HEK293 (cell line): ENCODE measurements at regions not wholly inside any gene's neighbourhood (a gene's known extent, or its start where the extent isn't known, plus 50 kb on each side); places are given as distances from the start of the nearest gene placed in this dataset.

ENCODE experiments used
- CTCF ChIA-PET: fragments of 350-600 bp; formaldehyde crosslinking; extraction: SDS; loops from one replicate; lab custom pipeline; 2021; ENCODE audit warnings: antibody characterized with exemption; lab: Yijun Ruan, JAX
- POLR2A ChIA-PET: fragments of 300-600 bp; formaldehyde crosslinking; extraction: SDS; loops from one replicate; lab custom pipeline; 2020; ENCODE audit warnings: antibody characterized with exemption, inconsistent platforms; lab: Yijun Ruan, JAX
- H3K27ac ChIP-seq: fragments of 200-500 bp; sonication (Bioruptor generic); 2 replicates; pipeline ENCODE4 v1.5.1; 2014; ENCODE audit warnings: low read depth, low read length, control low read depth, inconsistent platforms; ENCODE audit errors: extremely low read depth
- H3K36me3 ChIP-seq, 2 experiments: fragments of 200-500 bp in 1 of 2; sonication (Bioruptor generic) in 1 of 2; 1 replicate in 1 of 2; 2 replicates in 1 of 2; pipeline ENCODE4 v1.5.1; 2014 to 2017; ENCODE audit warnings: inconsistent platforms in 2 of 2, low read length in 2 of 2; ENCODE audit not compliant: control insufficient read depth in 2 of 2, insufficient read depth in 1 of 2
- H3K4me1 ChIP-seq: fragments of 200-500 bp; sonication (Bioruptor generic); 2 replicates; pipeline ENCODE4 v1.5.1; 2014; ENCODE audit warnings: mild to moderate bottlenecking, low read length, inconsistent platforms; ENCODE audit not compliant: control insufficient read depth, insufficient read depth
- H3K4me3 ChIP-seq: 2 replicates; pipeline ENCODE4 v1.5.1; 2011; ENCODE audit warnings: low read depth, mild to moderate bottlenecking, control low read depth, low read length, moderate library complexity
- H3K9me3 ChIP-seq: fragments of 200-500 bp; sonication (Bioruptor generic); 2 replicates; pipeline ENCODE4 v1.5.1; 2014; ENCODE audit warnings: low read depth, low read length, inconsistent platforms; ENCODE audit not compliant: control insufficient read depth, insufficient read depth
- KLF9 ChIP-seq: fragments of 450-650 bp; formaldehyde crosslinking; IDR thresholded peaks from 2 replicates; pipeline ENCODE4 v1.5.1; 2016; ENCODE audit warnings: missing biosample characterization, missing genetic modification characterization, low read depth
- OVOL3 ChIP-seq: fragments of 450-650 bp; formaldehyde crosslinking; IDR thresholded peaks from 2 replicates; pipeline ENCODE4 v1.5.1; 2016; ENCODE audit warnings: missing biosample characterization, missing genetic modification characterization
- TRIM28 ChIP-seq: IDR thresholded peaks from 2 replicates; pipeline ENCODE4 v1.6.1; 2011; ENCODE audit warnings: low read length, control low read depth, borderline replicate concordance
- TSHZ1 ChIP-seq: fragments of 450-650 bp; formaldehyde crosslinking; IDR thresholded peaks from 2 replicates; pipeline ENCODE4 v1.5.1; 2016; ENCODE audit warnings: missing biosample characterization, missing genetic modification characterization, borderline replicate concordance
- YY1 ChIP-seq: fragments of 450-650 bp; formaldehyde crosslinking; IDR thresholded peaks from 2 replicates; pipeline ENCODE4 v1.5.1; 2018; ENCODE audit warnings: missing biosample characterization, missing genetic modification characterization
- ZBTB17 ChIP-seq: fragments of 450-650 bp; formaldehyde crosslinking; IDR thresholded peaks from 2 replicates; pipeline ENCODE4 v1.5.1; 2016; ENCODE audit warnings: missing biosample characterization, missing genetic modification characterization
- ZBTB44 ChIP-seq: fragments of 450-650 bp; IDR thresholded peaks from 2 replicates; pipeline ENCODE4 v1.5.1; 2018; ENCODE audit warnings: missing biosample characterization, mild to moderate bottlenecking, missing genetic modification characterization
- ZNF2 ChIP-seq: fragments of 450-650 bp; formaldehyde crosslinking; IDR thresholded peaks from 2 replicates; pipeline ENCODE4 v1.5.1; 2016; ENCODE audit warnings: missing biosample characterization, missing genetic modification characterization
- ZNF501 ChIP-seq: fragments of 450-650 bp; formaldehyde crosslinking; IDR thresholded peaks from 2 replicates; pipeline ENCODE4 v1.5.1; 2016; ENCODE audit warnings: missing biosample characterization, missing genetic modification characterization
- ZNF623 ChIP-seq: fragments of 450-650 bp; formaldehyde crosslinking; IDR thresholded peaks from 2 replicates; pipeline ENCODE4 v1.5.1; 2016; ENCODE audit warnings: missing biosample characterization, missing genetic modification characterization
- ZNF629 ChIP-seq: fragments of 450-650 bp; formaldehyde crosslinking; IDR thresholded peaks from 2 replicates; pipeline ENCODE4 v1.5.1; 2017; ENCODE audit warnings: missing biosample characterization, missing genetic modification characterization
- ZNF654 ChIP-seq: fragments of 450-650 bp; formaldehyde crosslinking; IDR thresholded peaks from 2 replicates; pipeline ENCODE4 v1.5.1; 2016; ENCODE audit warnings: low read depth, missing biosample characterization, missing genetic modification characterization
- ZNF660 ChIP-seq: fragments of 450-650 bp; IDR thresholded peaks from 2 replicates; pipeline ENCODE4 v1.5.1; 2018; ENCODE audit warnings: missing biosample characterization, mild to moderate bottlenecking, missing genetic modification characterization
- ZNF701 ChIP-seq: fragments of 450-650 bp; formaldehyde crosslinking; IDR thresholded peaks from 2 replicates; pipeline ENCODE4 v1.5.1; 2016; ENCODE audit warnings: missing biosample characterization, missing genetic modification characterization
- ZSCAN30 ChIP-seq: fragments of 450-650 bp; IDR thresholded peaks from 2 replicates; pipeline ENCODE4 v1.5.1; 2018; ENCODE audit warnings: missing biosample characterization, mild to moderate bottlenecking, missing genetic modification characterization, moderate library complexity
- TF ChIP-seq, protein P1 (sequence below): fragments of 450-650 bp; formaldehyde crosslinking; IDR thresholded peaks from 2 replicates; pipeline ENCODE4 v1.5.1; 2017; ENCODE audit warnings: missing biosample characterization, missing genetic modification characterization
- TF ChIP-seq, protein P2 (sequence below): fragments of 450-650 bp; formaldehyde crosslinking; IDR thresholded peaks from 2 replicates; pipeline ENCODE4 v1.5.1; 2016; ENCODE audit warnings: missing biosample characterization, missing genetic modification characterization
- TF ChIP-seq, protein P3 (sequence below): fragments of 450-650 bp; formaldehyde crosslinking; IDR thresholded peaks from 2 replicates; pipeline ENCODE4 v1.5.1; 2016; ENCODE audit warnings: missing biosample characterization, missing genetic modification characterization

DNA sequence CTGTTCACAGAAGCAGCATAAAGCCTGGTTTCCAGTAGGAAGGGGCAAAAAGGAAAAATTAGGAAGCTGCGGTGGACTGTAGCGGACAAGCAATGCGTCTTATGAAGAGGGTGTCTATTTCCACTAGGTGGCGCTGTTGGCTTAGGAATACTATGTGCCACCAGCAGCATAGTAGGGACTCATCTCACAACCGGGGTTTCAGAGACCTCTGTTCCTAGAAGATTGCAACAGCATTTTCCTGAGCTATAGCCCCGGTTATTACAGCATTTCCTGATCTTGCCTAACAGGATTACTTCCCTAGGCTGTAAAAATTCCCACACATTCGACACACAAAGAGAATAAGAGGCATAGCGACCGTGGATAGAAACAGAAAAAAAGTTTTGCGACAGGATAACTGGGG is 683.0 kb downstream of the TBL1XR1 start:
- Histone ChIP-seq H3K4me3 (no peak overlapping the region), H3K27ac (no peak overlapping the region), H3K4me1 (no peaks in the 10 kb centered on the region), H3K36me3 (no peaks in the 10 kb centered on the region), H3K9me3 (no peaks in the 10 kb centered on the region)
- POLR2A ChIA-PET, result no interaction called here
- peak; percentile 92 for TF ChIP-seq ZNF654 (tag by site-specific recombination)
- TF ChIP-seq, protein P1, sequence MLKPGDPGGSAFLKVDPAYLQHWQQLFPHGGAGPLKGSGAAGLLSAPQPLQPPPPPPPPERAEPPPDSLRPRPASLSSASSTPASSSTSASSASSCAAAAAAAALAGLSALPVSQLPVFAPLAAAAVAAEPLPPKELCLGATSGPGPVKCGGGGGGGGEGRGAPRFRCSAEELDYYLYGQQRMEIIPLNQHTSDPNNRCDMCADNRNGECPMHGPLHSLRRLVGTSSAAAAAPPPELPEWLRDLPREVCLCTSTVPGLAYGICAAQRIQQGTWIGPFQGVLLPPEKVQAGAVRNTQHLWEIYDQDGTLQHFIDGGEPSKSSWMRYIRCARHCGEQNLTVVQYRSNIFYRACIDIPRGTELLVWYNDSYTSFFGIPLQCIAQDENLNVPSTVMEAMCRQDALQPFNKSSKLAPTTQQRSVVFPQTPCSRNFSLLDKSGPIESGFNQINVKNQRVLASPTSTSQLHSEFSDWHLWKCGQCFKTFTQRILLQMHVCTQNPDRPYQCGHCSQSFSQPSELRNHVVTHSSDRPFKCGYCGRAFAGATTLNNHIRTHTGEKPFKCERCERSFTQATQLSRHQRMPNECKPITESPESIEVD (tag by site-specific recombination), result no peak
- TF ChIP-seq, protein P2, sequence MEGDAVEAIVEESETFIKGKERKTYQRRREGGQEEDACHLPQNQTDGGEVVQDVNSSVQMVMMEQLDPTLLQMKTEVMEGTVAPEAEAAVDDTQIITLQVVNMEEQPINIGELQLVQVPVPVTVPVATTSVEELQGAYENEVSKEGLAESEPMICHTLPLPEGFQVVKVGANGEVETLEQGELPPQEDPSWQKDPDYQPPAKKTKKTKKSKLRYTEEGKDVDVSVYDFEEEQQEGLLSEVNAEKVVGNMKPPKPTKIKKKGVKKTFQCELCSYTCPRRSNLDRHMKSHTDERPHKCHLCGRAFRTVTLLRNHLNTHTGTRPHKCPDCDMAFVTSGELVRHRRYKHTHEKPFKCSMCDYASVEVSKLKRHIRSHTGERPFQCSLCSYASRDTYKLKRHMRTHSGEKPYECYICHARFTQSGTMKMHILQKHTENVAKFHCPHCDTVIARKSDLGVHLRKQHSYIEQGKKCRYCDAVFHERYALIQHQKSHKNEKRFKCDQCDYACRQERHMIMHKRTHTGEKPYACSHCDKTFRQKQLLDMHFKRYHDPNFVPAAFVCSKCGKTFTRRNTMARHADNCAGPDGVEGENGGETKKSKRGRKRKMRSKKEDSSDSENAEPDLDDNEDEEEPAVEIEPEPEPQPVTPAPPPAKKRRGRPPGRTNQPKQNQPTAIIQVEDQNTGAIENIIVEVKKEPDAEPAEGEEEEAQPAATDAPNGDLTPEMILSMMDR (tag by site-specific recombination), result peak; percentile 47; the same call in 1 of the 2 replicates
- peak; percentile 57; the same call in 1 of the 2 replicates for TF ChIP-seq ZNF660 (tag by site-specific recombination)
- TF ChIP-seq ZNF629 (tag by site-specific recombination), result no peak
- TF ChIP-seq OVOL3 (tag by site-specific recombination), result no peak
- no peak for TF ChIP-seq ZNF623 (tag by site-specific recombination)
- TF ChIP-seq YY1, result no peak
- no peak for TF ChIP-seq TSHZ1 (tag by site-specific recombination)
- TF ChIP-seq ZBTB44, result no peak
- TF ChIP-seq ZNF2 (tag by site-specific recombination), result peak; percentile 68; the same call in 1 of the 2 replicates
- no peak for TF ChIP-seq ZNF701
- no peak for TF ChIP-seq ZNF501 (tag by site-specific recombination)
- TF ChIP-seq, protein P3, sequence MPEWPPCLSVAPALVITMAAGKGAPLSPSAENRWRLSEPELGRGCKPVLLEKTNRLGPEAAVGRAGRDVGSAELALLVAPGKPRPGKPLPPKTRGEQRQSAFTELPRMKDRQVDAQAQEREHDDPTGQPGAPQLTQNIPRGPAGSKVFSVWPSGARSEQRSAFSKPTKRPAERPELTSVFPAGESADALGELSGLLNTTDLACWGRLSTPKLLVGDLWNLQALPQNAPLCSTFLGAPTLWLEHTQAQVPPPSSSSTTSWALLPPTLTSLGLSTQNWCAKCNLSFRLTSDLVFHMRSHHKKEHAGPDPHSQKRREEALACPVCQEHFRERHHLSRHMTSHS (tag by site-specific recombination), result no peak
- peak; percentile 66; the same call in 1 of the 2 replicates for TF ChIP-seq ZSCAN30 (tag by site-specific recombination)
- CTCF ChIA-PET, result interaction anchor here (0.6 to 1.5 kb wide), 5 partner anchors 8 to 304 kb away, joined by 3 to 7 read pairs (median 6); no protein-coding TSS in a partner anchor

DNA sequence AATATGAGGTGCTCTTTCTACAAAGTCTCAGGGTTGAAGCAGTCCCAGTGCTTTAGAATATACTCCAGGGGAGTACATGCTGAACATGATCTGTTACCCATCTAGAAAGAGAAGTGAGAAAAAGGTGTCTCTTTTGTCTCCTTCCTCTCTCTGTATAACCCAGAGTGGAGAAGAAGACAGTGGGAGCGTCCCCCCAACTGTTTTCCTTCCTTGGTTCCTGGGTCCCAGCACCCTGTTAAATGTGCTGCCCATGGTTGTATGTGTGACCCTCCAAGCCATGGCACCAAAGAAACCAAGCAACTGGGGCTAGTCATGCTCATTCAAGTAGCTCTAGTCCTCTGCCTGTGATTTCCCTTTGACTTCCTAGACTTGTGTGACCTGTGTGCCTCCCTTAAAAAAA is 683.7 kb downstream of the TBL1XR1 start:
- no peak for TF ChIP-seq ZSCAN30 (tag by site-specific recombination)
- no peak for TF ChIP-seq KLF9 (tag by site-specific recombination)
- TF ChIP-seq ZBTB17 (tag by site-specific recombination), result no peak
- TF ChIP-seq TRIM28, result peak; percentile 86; the same call in 1 of the 2 replicates

More for the DNA sequence above, 683.7 kb downstream of the TBL1XR1 start:
- ChIA-PET POLR2A (no interaction called here), CTCF (interaction anchor here (1.5 kb wide), 1 partner anchor 9 kb away, joined by 6 read pairs; no protein-coding TSS in a partner anchor)
- no peaks in the 10 kb centered on the region for H3K4me1 ChIP-seq
- H3K36me3 ChIP-seq, result no peaks in the 10 kb centered on the region
- no peak overlapping the region for H3K4me3 ChIP-seq
- H3K27ac ChIP-seq, result no peak overlapping the region
- H3K9me3 ChIP-seq, result no peaks in the 10 kb centered on the region
